Colonic mucosa (tissue), 4 donors: ENCODE measurements at regions not wholly inside any gene's neighbourhood (a gene's known extent, or its start where the extent isn't known, plus 50 kb on each side); places are given as distances from the start of the nearest gene placed in this dataset.

Experiments used
- DNase-seq: peaks from one replicate; pipeline ENCODE4 v3.0.0-alpha.2; 2020
- H3K27ac ChIP-seq: fragments of 200-600 bp; one replicate; pipeline ENCODE4 v1.8.0; 2021
- H3K27me3 ChIP-seq: fragments of 200-600 bp; one replicate; pipeline ENCODE4 v1.8.0; 2021
- H3K36me3 ChIP-seq: fragments of 200-600 bp; one replicate; pipeline ENCODE4 v1.8.0; 2021
- H3K4me1 ChIP-seq: fragments of 200-600 bp; one replicate; pipeline ENCODE4 v1.8.0; 2021; ENCODE audit warnings: mild to moderate bottlenecking
- H3K4me3 ChIP-seq: fragments of 200-600 bp; one replicate; pipeline ENCODE4 v1.8.0; 2021
- H3K9ac ChIP-seq, 2 donors: one replicate each; pipeline ENCODE4 v1.7.0; 2013; ENCODE audit warnings: control low read depth in 2 of 2, low read depth in 2 of 2, low read length in 2 of 2
- H3K9me3 ChIP-seq: fragments of 200-600 bp; one replicate; pipeline ENCODE4 v1.8.0; 2021
- CTCF ChIP-seq: fragments of 200-600 bp; IDR thresholded peaks from one replicate; pipeline ENCODE4 v1.8.0; 2022; ENCODE audit warnings: antibody characterized with exemption, mild to moderate bottlenecking
- intact Hi-C: fragments of 100-400 bp; cut with DNase I; formaldehyde crosslinking; loops from one replicate; pipeline ENCODE4 v1.14.1; 2022
- donor health status: healthy.
- donor health status: DM: no; HTN: no; CAD: no.
- donor health status: DM: no; HTN: no; CAD: no.

GRCh38 chr17:70677783-70678647 lies 508.7 kb downstream of the KCNJ2 start:
- Histone ChIP-seq H3K4me3 (no peak overlapping the region), H3K27ac (no peak overlapping the region), H3K9me3 (no peaks in the 10 kb centered on the region), H3K36me3 (no peaks in the 10 kb centered on the region), H3K9ac (no peak overlapping the region), H3K27me3 (no peaks in the 10 kb centered on the region), H3K4me1 (no peaks in the 10 kb centered on the region)
- no peak for TF ChIP-seq CTCF
- intact Hi-C loops, result no loop called here
- no peak for DNase-seq

GRCh38 chr17:70678889-70679288 lies 509.6 kb downstream of the KCNJ2 start:
- H3K27ac ChIP-seq, result no peak overlapping the region

GRCh38 chr17:70683936-70684335 lies 514.6 kb downstream of the KCNJ2 start:
- intact Hi-C loops, result no loop called here
- H3K4me1 ChIP-seq, result no peaks in the 10 kb centered on the region
- no peaks in the 10 kb centered on the region for H3K27me3 ChIP-seq
- no peak for TF ChIP-seq CTCF
- DNase-seq, result no peak
- H3K9me3 ChIP-seq, result no peaks in the 10 kb centered on the region
- no peaks in the 10 kb centered on the region for H3K36me3 ChIP-seq
- no peak overlapping the region for H3K27ac ChIP-seq
- H3K4me3 ChIP-seq, result no peak overlapping the region
- H3K9ac ChIP-seq, result no peak overlapping the region

More at GRCh38 chr17:70678889-70679288, 509.6 kb downstream of the KCNJ2 start:
- Histone ChIP-seq H3K4me3 (no peak overlapping the region), H3K9ac (no peak overlapping the region), H3K36me3 (no peaks in the 10 kb centered on the region), H3K27me3 (no peaks in the 10 kb centered on the region), H3K4me1 (no peaks in the 10 kb centered on the region), H3K9me3 (no peaks in the 10 kb centered on the region)
- intact Hi-C loops, result no loop called here
- TF ChIP-seq CTCF, result no peak
- DNase-seq, result no peak

GRCh38 chr17:70687421-70687820 lies 518.1 kb downstream of the KCNJ2 start:
- Histone ChIP-seq H3K9me3 (no peaks in the 10 kb centered on the region), H3K27ac (no peak overlapping the region), H3K9ac (no peak overlapping the region), H3K4me3 (no peak overlapping the region), H3K36me3 (no peaks in the 10 kb centered on the region), H3K27me3 (no peaks in the 10 kb centered on the region), H3K4me1 (no peaks in the 10 kb centered on the region)
- DNase-seq, result no peak
- no peak for TF ChIP-seq CTCF
- intact Hi-C loops, result no loop called here

- Histone ChIP-seq H3K9me3 (no peaks in the 10 kb centered on the region), H3K9ac (no peak overlapping the region), H3K36me3 (no peaks in the 10 kb centered on the region), H3K27ac (no peak overlapping the region), H3K4me3 (no peak overlapping the region), H3K4me1 (no peaks in the 10 kb centered on the region), H3K27me3 (no peaks in the 10 kb centered on the region)
- no peak for DNase-seq
- intact Hi-C loops, result no loop called here
- no peak for TF ChIP-seq CTCF
These were observed 521.8 kb downstream of the KCNJ2 start for GRCh38 chr17:70691150-70691549.
